HepG2 (cell line): ENCODE measurements at regions not wholly inside any gene's neighbourhood (a gene's known extent, or its start where the extent isn't known, plus 50 kb on each side); places are given as distances from the start of the nearest gene placed in this dataset.

Experiments
- ATAC-seq: fragments of 200-7000 bp; cut with Tn5 transposase; 3 replicates; pipeline ENCODE4 v1.9.1; 2020; ENCODE audit warnings: mild to moderate bottlenecking, moderate library complexity
- BruUV-seq: library from RNA; stranded (reverse); fragments of 400-500 nt; replicated peaks from 2 replicates; lab custom pipeline; 2021; lab: Mats Ljungman, UMichigan
- CTCF ChIA-PET: fragments of 300-600 bp; formaldehyde crosslinking; extraction: SDS; loops from one replicate; lab custom pipeline; 2021; ENCODE audit warnings: low total read pairs, inconsistent platforms, low intra/inter-chr PET ratio; lab: Yijun Ruan, JAX
- POLR2A ChIA-PET: fragments of 350-600 bp; sonication (Branson Sonifier 250); formaldehyde crosslinking; loops from one replicate; lab custom pipeline; 2020; ENCODE audit warnings: antibody characterized with exemption, inconsistent platforms; lab: Yijun Ruan, JAX
- DNase-seq: peaks from one replicate; pipeline ENCODE4 v3.0.0-alpha.2; 2015; ENCODE audit warnings: low spot score
- FAIRE-seq: peaks from 3 replicates; lab custom pipeline; 2011; peaks lifted over from hg19 to GRCh38; lab: Jason Lieb, UNC
- H2AFZ ChIP-seq: one replicate; pipeline ENCODE4 v1.6.1; 2011; ENCODE audit warnings: low read length, inconsistent platforms
- H3K27ac ChIP-seq: fragments of 300-600 bp; 3 replicates; pipeline ENCODE4 v1.8.0; 2011; ENCODE audit warnings: mixed run types, mild to moderate bottlenecking, mixed read lengths, low read length, inconsistent platforms; ENCODE audit not compliant: insufficient read depth; ENCODE audit errors: extremely low read length
- H3K27me3 ChIP-seq, 2 experiments: fragments of 200-600 bp in 1 of 2; 2 replicates in 1 of 2; 3 replicates in 1 of 2; pipeline versions ENCODE4 v1.6.0 to v1.8.0; 2011; ENCODE audit warnings: low read length in 2 of 2, mild to moderate bottlenecking in 2 of 2, moderate library complexity in 2 of 2, inconsistent platforms in 1 of 2; ENCODE audit not compliant: insufficient read depth in 2 of 2, control insufficient read depth in 1 of 2
- H3K36me3 ChIP-seq, 2 experiments: fragments of 200-600 bp in 1 of 2; replicated peaks in 1 of 2; 2 replicates in 1 of 2; 3 replicates in 1 of 2; pipeline versions ENCODE4 v1.5.1 to v1.8.0; 2011; ENCODE audit warnings: low read length in 2 of 2, inconsistent platforms in 1 of 2; ENCODE audit not compliant: insufficient read depth in 2 of 2, control insufficient read depth in 1 of 2
- H3K4me1 ChIP-seq: 2 replicates; pipeline ENCODE4 v1.5.1; 2012; ENCODE audit warnings: low read length, inconsistent platforms; ENCODE audit not compliant: insufficient read depth
- H3K4me2 ChIP-seq: 2 replicates; pipeline ENCODE4 v1.6.0; 2011; ENCODE audit warnings: low read depth, low read length, inconsistent platforms
- H3K4me3 ChIP-seq, 3 experiments: fragments of 200-600 bp in 1 of 3; sonication (generic), shearing (Covaris generic) in 1 of 3; replicated peaks in 1 of 3; 2 replicates each; pipeline ENCODE4 v1.5.1; 2011 to 2016; ENCODE audit warnings: low read length in 3 of 3, inconsistent platforms in 2 of 3, low read depth in 2 of 3, mild to moderate bottlenecking in 2 of 3, control low read depth in 1 of 3, mixed read lengths in 1 of 3; ENCODE audit not compliant: insufficient read depth in 1 of 3
- H3K79me2 ChIP-seq: one replicate; pipeline ENCODE4 v1.6.1; 2011; ENCODE audit warnings: low read length, inconsistent platforms; ENCODE audit not compliant: insufficient read depth
- H3K9ac ChIP-seq: 2 replicates; pipeline ENCODE4 v1.6.0; 2011; ENCODE audit warnings: mild to moderate bottlenecking, low read depth, low read length, inconsistent platforms; ENCODE audit not compliant: insufficient read depth
- H3K9me3 ChIP-seq: 2 replicates; pipeline ENCODE4 v1.5.1; 2012; ENCODE audit warnings: mild to moderate bottlenecking, low read length
- H4K20me1 ChIP-seq: 2 replicates; pipeline ENCODE4 v1.6.0; 2011; ENCODE audit warnings: inconsistent platforms, mild to moderate bottlenecking, low read length, moderate library complexity; ENCODE audit not compliant: insufficient read depth
- DMTF1 ChIP-seq: sonication (generic); formaldehyde crosslinking; IDR thresholded peaks from 2 replicates; pipeline ENCODE4 v1.4.0; 2020; ENCODE audit warnings: mild to moderate bottlenecking, missing genetic modification reagents
- MLLT10 ChIP-seq: sonication (generic); formaldehyde crosslinking; IDR thresholded peaks from 2 replicates; pipeline ENCODE4 v1.4.0; 2020; ENCODE audit warnings: missing genetic modification reagents
- SMAD1 ChIP-seq: sonication (generic); formaldehyde crosslinking; IDR thresholded peaks from 2 replicates; pipeline ENCODE4 v1.4.0; 2020; ENCODE audit warnings: missing genetic modification reagents, low read depth, mild to moderate bottlenecking, borderline replicate concordance
- SP2 ChIP-seq: sonication (generic); formaldehyde crosslinking; IDR thresholded peaks from 2 replicates; pipeline ENCODE4 v1.5.1; 2020; ENCODE audit warnings: mild to moderate bottlenecking, missing genetic modification reagents
- TCF7 ChIP-seq: sonication (generic); IDR thresholded peaks from 2 replicates; pipeline ENCODE4 v1.6.1; 2016; ENCODE audit warnings: antibody characterized with exemption, low read depth
- ZNF451 ChIP-seq: sonication (generic); formaldehyde crosslinking; IDR thresholded peaks from 2 replicates; pipeline ENCODE4 v1.5.0; 2020; ENCODE audit warnings: mild to moderate bottlenecking, missing genetic modification reagents
- ZNF746 ChIP-seq: sonication (generic); formaldehyde crosslinking; IDR thresholded peaks from 2 replicates; pipeline ENCODE4 v1.8.0; 2022; ENCODE audit warnings: mild to moderate bottlenecking, missing genetic modification reagents
- ZNF800 ChIP-seq: sonication (generic); formaldehyde crosslinking; IDR thresholded peaks from 2 replicates; pipeline ENCODE4 v1.4.0; 2020; ENCODE audit warnings: missing genetic modification reagents
- WGBS: methylation state at CpG from one replicate; pipeline ENCODE4 v1.1.6; 2017; ENCODE audit warnings: low lambda C conversion rate; 5-methylcytosine and 5-hydroxymethylcytosine counted together
- in situ Hi-C: cut with HindIII; loops from 2 replicates; pipeline ENCODE4 v1.10.0; 2017; ENCODE audit warnings: low pct_unique_long_range_greater_than_20kb; ENCODE audit not compliant: extremely low pct_ligation_motif_present
- intact Hi-C: fragments of 100-400 bp; cut with micrococcal nuclease; formaldehyde crosslinking; loops from one replicate; pipeline ENCODE4 v1.10.0; 2022; ENCODE audit not compliant: unreplicated experiment
- TF ChIP-seq, protein P1 (sequence below): sonication (generic); formaldehyde crosslinking; IDR thresholded peaks from 2 replicates; pipeline ENCODE4 v1.5.0; 2020; ENCODE audit warnings: mild to moderate bottlenecking, missing genetic modification reagents

DNA sequence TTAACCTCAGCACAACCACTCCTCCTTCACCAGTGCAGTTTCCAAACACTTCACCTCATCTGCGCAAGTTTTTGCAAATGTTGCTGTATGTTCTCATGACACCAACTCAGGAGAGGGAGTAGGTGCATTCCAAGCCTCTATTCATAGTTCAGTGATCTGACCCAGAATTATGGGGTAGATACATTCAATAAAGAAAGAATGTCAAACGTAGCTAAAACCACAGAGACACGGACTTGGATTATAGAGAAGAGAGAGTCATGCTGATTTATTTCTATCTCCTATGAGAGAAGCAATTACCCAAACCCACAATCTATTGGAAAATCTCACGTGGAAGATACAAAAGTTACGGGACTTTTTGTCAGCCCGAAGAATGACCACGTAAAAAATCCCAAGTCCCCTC, 1006.0 kb upstream of the TMEM132C start (continued):
- TF ChIP-seq DMTF1 (CRISPR knock-in tag) = no peak
- no peak for TF ChIP-seq ZNF746 (CRISPR knock-in tag)

DNA sequence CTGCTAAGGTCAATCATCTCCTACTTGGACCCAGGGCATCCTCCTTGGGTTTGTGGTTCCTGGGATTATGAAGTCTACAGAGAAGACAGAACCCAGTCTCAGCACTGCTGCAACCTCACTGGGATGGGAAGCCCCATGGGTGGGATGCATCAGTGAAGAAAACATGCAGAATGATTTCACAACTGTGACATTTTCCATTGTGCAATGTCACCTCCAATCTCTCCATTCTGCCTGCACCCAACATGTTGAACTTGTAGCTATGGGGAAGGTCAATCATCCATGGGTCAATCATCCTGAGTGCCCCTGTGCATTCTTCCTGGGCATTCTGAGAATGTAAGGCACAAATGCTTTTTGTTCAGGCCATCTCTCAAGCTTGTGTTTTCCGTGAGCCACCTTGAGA, 1004.4 kb upstream of the TMEM132C start:
- Histone ChIP-seq H3K36me3 (no peaks in the 10 kb centered on the region), H3K27ac (no peak overlapping the region), H3K4me3 (no peak overlapping the region), H3K27me3 (no peaks in the 10 kb centered on the region), H2AFZ (no peak overlapping the region), H4K20me1 (no peaks in the 10 kb centered on the region), H3K9me3 (peaks cover 39% of the 10 kb centered on the region), H3K9ac (no peak overlapping the region), H3K4me2 (no peak overlapping the region), H3K4me1 (no peaks in the 10 kb centered on the region), H3K79me2 (no peaks in the 10 kb centered on the region)
- ATAC-seq (no peak), FAIRE-seq (no peak), DNase-seq (no peak)
- WGBS = 0% methylated on average over 1 of the region's 1 CpG
- BruUV-seq = no TSS peak
- intact Hi-C loops = no loop called here
- in situ Hi-C loops = no loop called here
- ChIA-PET POLR2A (no interaction called here), CTCF (no interaction called here)
- TF ChIP-seq SP2 = no peak
- TF ChIP-seq SMAD1 (CRISPR knock-in tag) = no peak
- no peak for TF ChIP-seq TCF7
- TF ChIP-seq, protein P1, sequence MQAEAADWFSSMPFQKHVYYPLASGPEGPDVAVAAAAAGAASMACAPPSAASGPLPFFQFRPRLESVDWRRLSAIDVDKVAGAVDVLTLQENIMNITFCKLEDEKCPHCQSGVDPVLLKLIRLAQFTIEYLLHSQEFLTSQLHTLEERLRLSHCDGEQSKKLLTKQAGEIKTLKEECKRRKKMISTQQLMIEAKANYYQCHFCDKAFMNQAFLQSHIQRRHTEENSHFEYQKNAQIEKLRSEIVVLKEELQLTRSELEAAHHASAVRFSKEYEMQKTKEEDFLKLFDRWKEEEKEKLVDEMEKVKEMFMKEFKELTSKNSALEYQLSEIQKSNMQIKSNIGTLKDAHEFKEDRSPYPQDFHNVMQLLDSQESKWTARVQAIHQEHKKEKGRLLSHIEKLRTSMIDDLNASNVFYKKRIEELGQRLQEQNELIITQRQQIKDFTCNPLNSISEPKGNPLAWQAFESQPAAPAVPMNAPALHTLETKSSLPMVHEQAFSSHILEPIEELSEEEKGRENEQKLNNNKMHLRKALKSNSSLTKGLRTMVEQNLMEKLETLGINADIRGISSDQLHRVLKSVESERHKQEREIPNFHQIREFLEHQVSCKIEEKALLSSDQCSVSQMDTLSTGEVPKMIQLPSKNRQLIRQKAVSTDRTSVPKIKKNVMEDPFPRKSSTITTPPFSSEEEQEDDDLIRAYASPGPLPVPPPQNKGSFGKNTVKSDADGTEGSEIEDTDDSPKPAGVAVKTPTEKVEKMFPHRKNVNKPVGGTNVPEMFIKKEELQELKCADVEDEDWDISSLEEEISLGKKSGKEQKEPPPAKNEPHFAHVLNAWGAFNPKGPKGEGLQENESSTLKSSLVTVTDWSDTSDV = no peak
- TF ChIP-seq ZNF800 (CRISPR knock-in tag) = no peak
- no peak for TF ChIP-seq MLLT10 (CRISPR knock-in tag)
- TF ChIP-seq ZNF451 (CRISPR knock-in tag) = no peak
